GM19452 (cell line): ENCODE measurements at regions not wholly inside any gene's neighbourhood (a gene's known extent, or its start where the extent isn't known, plus 50 kb on each side); places are given as distances from the start of the nearest gene placed in this dataset.
"Not testable (repeated sequence)": the region's sequence is repeated elsewhere in the genome, so short reads cannot be mapped to it uniquely, and the experiment has no call there.

Source experiments
- ATAC-seq: cut with Tn5 transposase; IDR thresholded peaks from one replicate; pipeline ENCODE4 v1.9.1; 2021; ENCODE audit not compliant: unreplicated experiment

DNA sequence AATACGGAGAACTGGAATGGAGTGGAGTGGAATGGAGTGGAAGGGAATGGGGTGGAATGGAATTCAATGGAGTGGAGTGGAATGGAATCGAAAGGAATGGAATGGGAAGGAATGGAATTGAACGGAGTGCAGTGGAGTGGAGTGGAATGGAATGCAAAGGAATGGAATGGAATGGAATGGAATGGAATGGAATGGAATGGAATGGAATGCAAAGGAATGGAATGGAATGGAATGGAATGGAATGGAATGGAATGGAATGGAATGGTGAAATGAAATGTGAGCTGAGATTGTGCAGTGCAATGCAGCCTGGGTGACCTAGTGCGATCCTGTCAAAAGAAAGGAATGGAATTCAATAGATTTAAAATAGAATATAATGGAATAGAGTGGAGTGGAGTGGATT, 357.3 kb upstream of the WSB1 start:
- ATAC-seq, result not testable (repeated sequence)

DNA sequence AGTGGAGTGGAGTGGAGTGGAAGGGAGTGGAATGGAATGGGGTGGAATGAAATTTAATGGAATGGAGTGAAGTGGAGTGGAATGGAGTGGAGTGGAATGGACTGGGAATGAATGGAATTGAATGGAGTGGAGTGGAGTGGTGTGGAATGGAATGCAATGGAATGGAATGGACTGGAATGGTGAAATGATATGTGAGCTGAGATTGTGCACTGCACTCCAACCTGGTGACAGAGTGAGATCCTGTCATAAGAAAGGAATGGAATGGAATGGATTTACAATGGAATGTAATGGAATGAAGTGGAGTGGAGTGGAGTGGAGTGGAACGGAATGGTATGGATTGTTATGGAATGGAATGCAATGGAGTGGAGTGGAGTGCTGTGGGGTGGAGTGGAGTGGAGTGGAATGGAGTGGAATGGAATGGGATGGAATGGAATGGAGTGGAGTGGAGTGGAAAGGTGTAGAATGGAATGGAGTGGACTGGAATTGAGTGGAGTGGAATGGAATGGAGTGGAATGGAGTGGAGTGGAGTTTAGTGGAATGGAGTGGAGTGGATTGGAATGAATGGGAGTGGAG, 356.1 kb upstream of the WSB1 start:
- ATAC-seq, result not testable (repeated sequence)

DNA sequence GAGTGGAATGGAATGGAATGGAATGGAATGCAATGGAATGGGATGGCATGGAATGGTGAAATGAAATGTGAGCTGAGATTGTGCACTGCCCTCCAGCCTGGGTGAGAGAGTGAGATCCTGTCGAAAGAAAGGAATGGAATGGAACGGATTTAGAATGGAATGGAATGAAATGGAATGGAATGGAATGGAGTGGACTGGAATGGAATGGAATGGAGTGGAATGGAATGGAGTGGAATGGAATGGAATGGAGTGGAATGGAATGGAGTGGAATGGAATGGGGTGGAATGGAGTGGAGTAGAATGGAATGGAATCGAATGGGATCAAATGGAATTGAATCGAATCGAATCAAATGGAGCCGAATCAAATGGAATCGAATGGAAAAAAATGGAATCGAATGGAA, 354.2 kb upstream of the WSB1 start:
- ATAC-seq, result not testable (repeated sequence)

DNA sequence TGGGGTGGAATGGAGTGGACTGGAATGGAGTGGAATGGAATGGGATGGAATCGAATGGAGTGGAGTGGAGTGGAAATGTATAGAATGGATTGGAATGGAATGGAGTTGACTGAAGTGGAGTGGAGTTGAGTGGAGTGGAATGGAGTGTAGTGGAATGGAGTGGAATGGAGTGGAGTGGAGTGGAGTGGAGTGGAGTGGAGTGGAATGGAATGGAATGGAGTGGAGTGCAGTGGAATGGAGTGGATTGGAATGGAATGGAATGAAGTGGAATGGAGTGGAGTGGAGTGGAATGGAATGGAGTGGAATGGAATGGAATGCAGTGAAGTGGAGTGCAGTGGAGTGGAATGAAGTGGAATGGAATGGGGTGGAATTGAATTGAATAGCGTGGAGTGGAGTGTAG, 353.3 kb upstream of the WSB1 start:
- not testable (repeated sequence) for ATAC-seq

DNA sequence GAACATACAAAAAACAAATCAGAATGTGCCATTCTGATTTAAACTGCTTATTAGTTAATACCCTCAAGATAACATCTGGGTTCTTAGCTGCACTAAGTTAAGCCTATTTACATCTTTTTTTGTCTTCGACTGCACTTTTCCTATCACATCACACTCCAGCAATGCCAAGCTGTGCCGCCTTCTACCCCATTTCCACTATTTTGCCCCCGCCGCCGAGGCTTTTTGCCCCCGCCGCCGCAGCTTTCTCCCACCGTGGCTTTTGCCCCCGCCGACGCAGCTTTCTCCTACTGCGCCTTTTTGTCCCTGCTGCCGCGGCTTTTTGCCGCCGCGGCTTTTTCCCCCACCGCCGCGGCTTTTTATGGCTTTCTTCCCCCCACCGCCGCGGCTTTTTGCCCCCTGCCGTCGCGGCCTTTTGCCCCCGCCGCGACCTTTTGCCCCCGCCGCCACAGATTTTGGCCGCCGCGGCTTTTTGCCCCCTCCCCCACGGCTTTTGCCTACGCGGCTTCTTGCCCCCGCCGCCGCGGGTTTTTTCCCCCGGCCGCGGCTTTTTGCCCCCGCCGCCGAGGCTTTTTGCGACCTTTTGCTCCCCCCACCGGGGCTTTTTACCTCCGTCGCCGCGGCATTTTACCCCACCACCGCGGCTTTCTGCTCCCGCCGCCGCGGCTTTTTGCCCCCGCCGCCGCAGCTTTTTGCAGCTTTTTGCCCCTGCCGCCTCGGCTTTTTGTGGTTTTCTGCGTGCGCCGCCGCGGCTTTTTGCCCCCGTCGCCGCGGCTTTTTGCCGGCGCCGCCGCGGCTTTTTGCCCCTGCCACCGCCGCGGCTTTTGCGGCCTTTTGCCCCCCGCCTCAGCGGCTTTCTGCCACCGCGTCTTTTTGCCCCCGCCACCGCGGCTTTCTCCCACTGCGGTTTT, 331.4 kb upstream of the WSB1 start:
- ATAC-seq, result no peak

DNA sequence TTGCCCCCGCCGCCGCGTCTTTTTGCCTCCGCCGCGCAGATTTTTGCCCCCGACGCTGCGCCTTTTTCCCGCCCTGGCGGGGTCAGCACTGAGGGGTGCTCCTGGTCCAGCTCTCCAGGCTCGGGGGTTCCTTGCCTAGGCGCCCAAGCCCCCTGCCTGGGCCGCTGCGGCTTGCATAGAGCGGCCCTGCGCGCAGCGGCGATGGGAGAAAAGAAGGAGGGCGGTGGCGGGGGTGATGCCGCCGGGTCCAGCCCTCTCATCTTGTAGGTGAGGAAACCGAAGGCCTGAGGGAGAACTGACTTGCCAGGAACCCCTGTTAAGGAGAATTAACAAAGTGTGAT, 330.8 kb upstream of the WSB1 start:
- ATAC-seq, result no peak

DNA sequence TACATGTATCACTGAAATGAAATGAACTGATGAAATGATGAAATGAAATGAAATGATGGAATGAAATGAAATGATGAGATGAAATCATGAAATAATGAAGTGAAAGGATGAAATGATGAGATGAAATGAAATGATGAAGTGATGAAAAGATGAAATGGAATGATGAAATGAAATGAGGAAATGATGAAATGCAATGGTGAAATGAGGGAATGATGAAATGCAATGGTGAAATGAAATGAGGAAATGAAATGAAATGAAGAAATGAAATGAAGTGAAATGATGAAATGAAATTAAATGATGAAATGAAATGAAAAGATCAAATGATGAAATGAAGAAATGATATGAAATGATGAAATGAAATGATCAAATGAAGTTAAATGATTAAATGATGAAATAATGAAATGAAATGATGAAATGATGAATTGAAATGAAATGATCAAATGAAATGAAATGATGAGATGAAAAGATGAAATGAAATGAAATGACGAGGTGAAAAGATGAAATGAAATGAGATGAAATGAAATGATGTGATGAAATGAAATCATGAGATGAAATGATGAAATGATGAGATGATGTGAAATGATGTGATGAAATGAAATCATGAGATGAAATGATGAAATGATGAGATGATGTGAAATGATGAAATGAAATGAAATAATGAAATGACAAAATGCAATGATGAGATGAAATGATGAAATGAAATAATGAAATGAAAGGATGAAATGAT, 327.9 kb upstream of the WSB1 start:
- ATAC-seq, result not testable (repeated sequence)

DNA sequence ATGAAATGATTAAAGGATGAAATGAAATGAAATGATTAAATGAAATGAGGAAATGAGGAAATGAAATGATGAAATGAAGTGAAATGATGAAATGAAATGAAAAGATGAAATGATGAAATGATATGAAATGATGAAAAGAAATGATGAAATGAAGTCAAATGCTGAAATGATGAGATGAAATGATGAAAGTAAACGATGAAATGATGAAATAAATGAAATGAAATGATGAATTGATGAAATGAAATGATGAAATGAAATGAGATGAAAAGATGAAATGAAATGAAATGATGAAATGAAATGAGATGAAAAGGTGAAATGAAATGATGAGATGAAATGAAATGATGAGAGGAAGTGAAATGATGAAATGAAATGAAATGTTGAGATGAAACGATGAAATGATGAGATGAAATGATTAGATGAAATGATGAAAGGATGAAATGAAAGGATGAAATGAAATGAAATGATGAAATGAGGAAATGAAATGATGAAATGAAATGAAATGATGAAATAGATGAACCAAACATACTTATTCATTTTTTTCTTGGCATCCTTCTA, 327.2 kb upstream of the WSB1 start:
- ATAC-seq, result not testable (repeated sequence)

DNA sequence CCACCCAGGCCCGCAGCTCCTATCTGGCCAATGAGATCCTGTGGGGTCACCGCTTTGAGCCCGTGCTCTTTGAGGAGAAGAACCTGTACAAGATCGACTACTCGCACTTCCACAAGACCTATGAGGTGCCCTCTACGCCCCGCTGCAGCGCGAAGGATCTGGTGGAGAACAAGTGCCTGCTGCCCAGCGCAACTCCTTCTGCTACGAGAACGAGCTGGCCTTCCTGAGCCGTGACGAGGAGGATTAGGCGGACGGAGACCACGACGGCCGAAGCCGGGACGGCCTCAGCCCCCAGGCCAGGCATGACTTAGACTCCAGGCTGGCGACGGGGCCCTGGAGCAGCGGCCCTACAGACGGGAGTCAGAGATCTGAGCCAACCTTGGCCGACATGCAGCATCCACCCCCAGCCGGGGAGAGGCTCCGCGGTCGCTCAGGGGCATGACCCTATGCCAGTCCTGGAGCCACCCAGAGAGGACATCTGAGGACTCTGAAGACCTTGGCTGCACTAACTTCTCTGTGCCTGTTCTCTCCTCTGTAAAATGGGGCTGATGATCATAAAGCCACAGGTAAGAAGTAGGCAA, 312.0 kb upstream of the WSB1 start:
- not testable (repeated sequence) for ATAC-seq

DNA sequence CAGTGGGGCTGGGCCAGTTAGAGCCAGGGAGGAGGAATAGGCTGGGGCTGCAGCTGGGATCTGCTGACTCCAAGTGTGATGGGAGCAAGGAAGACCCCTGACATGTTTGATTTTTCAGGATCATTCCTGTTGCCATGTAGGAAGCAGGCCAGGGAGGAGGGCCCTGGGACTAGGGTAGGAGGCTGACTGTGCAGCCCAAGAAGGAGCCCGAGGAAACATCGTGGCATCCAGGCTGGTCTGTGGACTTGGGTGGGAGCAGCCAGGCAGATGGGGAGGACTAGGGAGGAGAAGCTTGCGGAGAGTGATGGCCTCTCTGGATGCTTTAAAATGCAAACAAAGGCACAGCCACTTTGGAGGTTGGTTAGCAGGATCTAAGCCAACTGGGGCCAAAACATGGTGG, 311.4 kb upstream of the WSB1 start:
- ATAC-seq, result not testable (repeated sequence)

DNA sequence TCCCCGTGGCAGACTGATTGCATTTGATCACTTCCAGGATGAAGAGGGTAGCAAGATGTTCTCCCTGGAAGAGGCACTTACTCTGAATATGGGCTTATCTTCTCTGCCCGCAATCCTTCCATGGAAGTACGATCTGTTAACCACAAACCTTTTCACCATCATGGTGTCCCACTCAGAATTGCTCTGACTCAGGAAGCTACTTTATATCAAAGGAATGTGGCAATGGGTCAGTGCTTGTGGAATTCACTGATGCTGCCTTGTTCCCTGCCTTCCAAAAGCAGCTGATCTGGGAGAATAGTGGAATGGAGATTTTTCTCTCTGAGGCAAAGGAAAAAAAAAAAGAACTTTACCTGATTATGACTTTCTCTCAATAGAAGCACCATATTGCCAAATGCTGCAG, 306.1 kb upstream of the WSB1 start:
- not testable (repeated sequence) for ATAC-seq

DNA sequence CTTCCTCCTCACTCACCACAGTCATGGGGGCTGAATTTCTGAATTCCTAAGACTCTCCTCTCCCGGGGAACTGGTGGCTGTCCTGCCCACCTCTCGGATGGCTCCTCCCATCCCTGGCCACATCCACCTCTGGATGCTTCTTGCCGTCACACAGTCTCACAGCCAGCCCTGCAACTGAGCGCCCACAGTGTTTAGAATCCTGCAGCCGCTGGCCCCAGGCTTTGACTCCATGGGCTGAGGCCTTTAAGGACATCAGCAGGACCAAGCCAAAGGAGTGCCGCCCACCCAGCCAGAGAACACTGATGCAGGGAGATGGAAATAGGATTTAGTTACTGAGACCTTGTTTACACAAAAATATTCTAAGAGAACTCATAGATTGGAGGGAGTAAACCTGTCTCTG, 299.3 kb upstream of the WSB1 start:
- ATAC-seq, result not testable (repeated sequence)

DNA sequence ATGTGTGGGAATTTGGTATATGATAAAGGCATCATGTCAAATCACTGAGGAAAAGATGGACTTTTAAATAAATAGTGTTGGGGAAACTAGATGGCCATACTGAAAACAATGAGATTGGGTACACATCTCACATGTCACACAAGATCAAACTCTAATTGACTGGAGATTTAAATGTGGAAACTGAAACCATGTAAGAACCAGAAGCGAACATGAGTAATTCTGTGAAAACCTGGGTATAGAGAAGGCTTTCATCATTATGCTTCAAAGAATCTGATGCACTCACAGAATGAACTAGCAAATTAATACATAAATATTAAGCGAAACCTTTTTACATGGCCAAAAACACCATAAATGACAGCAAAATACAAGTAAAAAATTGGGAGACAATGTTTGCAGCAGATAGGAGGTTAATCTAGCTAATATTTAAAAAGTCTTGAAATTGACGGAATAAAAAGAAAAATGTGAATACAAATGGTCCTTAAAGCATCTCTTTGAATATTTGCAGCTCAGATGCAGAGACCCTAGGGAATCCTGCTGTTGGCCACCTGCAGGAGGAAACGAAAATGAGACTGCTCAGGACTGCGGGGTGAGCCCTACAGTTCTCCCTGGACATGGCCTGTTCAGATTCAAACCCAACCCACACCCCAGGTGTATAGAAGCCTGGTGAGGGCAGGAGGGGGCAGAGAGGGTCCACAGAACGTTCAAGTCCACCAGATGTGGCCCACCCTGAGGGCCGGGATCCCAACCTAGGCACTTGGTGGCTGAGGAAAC, 297.6 kb upstream of the WSB1 start:
- not testable (repeated sequence) for ATAC-seq

DNA sequence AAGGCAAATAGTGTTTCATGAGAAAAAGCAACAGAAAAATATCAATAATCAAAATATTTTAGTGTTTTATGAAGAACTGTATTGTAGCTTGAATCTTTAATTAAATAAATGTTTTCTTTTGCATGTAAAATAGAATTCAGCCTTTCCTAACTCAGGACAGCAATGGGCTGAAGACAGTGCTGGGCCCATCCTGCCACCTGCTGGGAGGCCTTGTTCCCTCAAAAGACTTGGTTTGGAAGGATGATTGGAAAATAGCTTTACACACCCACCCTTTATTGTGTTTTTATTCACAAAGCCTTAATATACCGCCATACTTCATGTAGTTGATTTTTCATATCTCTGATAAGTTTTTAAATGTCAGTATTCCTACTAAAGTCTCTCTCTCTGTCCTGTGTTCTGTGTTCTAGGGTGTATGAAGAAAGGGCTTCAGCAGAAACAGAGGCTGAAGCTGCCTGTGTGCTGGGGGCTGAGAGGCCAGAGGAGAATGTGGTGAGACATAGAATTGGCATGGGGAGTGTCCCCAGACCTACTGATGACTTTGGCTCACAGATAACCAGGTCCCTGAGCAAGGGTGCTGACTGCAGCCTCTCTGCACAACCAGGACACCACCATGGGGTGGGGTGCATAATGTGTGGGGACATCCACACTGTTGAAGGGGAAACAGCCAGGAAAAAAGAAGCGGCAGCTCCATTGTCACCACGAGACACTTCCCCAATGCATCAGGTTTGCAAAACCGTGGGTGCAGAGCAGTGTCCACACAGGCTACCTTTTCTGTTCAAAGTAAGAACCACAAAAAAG, 286.0 kb upstream of the WSB1 start:
- not testable (repeated sequence) for ATAC-seq

DNA sequence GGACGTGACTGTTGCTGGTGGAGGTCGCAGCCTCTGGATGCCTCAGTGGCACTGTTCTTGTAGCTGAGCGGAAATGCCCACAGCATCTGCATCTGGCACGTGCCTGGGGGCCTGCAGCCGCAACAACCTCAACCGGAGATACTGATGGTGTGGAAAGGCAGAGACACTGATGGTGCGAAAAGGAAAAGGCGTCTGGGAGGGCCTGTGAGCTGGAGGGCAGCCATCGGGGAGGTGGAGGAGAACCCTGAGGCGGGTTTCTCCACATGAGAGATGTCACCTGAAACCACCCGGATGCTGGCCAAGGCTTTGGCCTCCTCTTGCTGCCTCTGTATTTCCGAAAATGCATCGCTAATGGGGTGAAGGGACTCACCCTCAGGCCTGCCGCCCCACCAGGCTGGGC, 284.8 kb upstream of the WSB1 start:
- no peak for ATAC-seq

DNA sequence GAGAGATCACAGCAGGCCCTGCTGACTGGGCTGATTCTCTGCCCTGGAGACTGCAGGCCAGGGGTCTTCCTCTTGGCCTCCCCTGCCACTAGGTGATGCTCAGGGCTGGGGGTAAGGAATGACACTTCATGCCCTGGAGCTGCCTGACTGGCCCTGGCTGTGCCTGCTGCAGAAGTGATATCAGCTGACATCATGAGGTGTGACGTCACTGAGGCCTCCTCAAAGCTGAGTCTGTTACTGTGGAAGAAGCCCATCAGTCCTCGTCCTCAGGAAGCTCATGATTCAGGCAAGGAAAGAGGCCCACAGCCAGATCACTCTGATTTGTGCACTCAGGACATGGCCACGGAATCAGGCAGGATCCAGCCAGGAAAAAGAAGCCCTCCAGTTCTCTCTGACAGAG, 283.8 kb upstream of the WSB1 start:
- not testable (repeated sequence) for ATAC-seq

DNA sequence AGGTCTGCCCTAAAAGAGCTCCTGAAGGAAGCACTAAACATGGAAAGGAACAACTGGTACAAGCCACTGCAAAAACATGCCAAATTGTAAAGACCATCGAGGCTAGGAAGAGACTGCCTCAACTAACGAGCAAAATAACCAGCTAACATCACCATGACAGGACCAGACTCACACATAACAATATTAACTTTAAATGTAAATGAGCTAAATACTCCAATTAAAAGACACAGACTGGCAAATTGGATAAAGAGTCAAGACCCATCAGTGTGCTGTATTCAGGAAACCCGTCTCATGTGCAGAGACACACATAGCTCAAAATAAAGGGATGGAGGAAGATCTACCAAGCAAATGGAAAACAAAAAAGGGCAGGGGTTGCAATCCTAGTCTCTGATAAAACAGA, 263.4 kb upstream of the WSB1 start:
- ATAC-seq, result not testable (repeated sequence)

DNA sequence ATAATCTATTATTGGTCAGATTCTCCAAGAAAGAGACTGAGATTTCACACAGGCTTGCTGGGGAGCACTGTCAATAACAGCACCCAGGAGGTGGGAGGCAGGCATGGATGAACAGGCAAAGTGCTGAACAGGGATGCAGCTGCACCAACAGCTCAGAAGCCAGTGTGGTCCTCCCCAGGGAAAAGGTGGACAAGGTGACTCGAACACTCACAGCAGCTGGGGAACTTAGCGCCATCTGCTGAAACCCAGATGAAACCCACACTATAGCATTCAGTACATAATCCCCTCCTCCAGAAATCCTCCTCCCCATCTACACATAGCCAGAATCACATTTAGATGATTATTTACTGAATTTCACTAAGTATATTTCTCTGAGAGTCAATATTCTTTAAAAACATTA, 255.2 kb upstream of the WSB1 start:
- no peak for ATAC-seq

DNA sequence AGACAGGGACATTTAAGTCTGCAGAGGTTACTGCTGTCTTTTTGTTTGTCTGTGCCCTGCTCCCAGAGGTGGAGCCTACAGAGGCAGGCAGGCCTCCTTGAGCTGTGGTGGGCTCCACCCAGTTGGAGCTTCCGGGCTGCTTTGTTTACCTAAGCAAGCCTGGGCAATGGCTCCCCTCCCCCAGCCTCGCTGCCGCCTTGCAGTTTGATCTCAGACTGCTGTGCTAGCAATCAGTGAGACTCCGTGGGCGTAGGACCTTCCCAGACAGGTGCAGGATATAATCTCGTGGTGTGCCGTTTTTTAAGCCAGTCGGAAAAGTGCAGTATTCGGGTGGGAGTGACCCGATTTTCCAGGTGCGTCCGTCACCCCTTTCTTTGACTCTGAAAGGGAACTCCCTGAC, 248.9 kb upstream of the WSB1 start:
- ATAC-seq, result not testable (repeated sequence)
